Superior temporal gyrus (tissue), 1 donor: ENCODE measurements at regions not wholly inside any gene's neighbourhood (a gene's known extent, or its start where the extent isn't known, plus 50 kb on each side); places are given as distances from the start of the nearest gene placed in this dataset.
"Not testable (repeated sequence)": the region's sequence is repeated elsewhere in the genome, so short reads cannot be mapped to it uniquely, and the experiment has no call there.

Source experiments
- DNase-seq: peaks from one replicate; pipeline ENCODE4 v3.0.0-alpha.2; 2016; ENCODE audit errors: extremely low spot score

DNA sequence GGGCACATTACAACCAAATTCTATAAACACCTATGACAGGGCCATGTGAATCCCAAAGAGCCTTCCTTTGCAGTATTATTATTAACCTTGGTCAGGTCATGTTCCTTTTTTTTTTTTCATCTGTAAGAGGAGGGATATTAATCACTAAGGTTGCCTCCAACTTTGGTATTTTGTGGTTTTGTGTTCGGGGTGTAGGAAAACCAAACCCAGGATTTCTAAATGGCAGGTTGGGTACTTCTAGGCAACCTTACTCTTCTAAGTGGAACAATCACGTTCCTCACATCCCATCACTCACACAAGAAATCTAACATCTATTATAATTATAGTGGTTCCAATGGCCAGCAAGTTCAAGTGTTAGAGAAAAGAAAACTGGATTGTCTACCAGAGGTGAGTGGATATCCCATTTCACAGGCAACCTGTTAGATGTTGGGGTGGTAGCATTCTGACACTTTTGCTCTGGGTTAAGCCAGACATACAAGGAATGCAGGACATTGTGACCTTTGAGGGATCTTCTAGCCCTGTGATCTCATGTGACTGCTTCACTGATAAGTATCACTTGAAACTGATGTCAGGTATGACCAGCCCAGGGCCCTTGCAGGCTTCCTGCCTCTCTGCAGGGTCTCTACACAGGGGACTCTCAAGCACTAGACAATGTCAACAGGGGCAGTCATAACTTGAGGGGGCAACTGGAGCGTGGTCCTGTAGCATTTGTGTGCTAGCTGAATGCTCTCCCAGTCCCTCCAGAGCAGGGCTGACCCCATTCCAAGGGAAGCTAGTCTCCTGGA, 126.2 kb upstream of the VLDLR start:
- DNase-seq: no peak

DNA sequence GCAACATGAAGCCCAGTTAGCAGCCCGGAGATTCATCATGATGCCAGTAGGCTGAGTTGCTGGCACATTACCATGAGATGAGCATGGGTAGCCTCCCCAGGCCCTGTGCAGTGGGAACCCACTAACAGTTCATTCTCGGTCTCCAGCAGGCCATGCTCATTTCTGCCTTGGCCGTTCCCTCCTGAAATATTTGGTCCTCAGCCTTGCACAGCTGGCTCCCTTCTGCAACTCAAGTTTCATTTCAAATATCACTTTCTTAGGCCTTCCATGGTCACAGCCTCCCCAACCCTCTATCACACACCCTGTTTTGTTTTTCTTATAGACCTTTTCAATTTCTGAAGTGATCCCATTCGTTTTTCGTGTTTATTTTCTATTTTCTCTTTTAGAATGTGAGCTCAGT, 125.4 kb upstream of the VLDLR start:
- no peak for DNase-seq

DNA sequence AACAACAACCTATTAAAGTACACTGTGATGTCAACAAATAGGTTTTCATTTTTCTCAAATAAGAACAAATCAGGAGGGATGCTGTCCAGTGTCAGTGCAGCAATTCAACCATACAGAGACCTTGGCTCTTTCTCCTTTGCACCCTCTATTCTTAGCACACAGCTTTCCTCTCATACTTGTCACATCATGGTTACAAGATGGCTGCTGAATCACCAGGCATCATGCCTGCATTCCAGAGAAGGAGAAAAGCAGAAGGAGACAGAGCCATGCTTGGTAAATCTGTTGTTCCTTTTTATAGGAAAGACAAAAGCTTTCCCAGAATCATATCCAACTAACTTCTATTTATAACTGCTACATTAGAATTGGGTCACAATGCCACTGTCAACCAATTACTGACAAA, 124.7 kb upstream of the VLDLR start:
- DNase-seq: no peak

DNA sequence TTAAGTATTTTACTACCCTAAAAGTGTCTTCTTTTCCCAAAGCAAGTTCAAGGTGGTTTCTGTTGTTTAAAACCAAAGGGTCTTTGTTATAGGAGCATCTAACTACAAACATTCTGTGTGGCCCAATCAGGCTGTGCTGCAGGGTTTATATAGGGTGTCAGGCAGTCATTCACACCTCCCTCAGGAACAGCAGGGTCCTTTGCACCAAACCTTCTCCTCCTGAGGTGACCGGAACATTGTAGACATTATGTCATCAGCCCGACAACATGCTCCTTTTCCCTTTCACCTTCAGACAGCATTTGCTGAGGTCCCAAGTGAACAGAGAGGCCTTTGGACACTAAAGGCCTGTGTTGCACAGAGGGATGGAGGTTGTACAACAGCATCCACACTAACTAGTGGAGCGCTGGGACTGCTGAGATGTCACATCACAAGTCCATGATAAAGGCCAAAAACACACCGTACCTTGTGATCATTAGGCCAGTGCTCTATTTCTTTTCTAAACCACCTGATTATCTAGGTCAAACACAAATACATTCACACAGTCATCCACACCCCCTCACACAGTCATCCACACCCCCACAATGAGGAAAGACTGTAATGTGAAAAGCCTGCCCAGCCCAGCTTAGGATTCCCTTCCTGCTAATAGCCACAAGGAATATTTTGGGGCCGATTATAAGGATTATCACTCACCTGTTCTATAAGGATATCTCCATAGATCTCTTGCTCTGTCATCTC, 123.8 kb upstream of the VLDLR start:
- DNase-seq: no peak

DNA sequence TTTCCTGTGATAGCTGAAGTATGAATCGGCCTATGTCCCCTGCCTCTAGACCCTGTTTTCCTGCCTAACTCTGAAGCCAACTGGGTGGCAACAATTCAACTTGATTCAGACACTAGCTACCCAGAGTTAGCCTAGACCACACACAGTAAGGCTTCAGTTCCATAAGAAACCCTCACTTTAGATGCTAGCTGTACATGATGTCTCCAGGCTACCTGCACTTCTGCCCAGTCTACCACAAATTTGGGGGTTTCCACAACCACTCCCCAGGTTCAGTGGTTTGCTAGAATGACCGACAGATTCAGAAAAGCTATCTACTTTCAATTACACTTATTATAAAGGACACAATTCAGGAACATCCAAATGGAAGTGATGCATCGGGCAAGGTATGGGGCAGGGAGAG, 119.4 kb upstream of the VLDLR start:
- no peak for DNase-seq

DNA sequence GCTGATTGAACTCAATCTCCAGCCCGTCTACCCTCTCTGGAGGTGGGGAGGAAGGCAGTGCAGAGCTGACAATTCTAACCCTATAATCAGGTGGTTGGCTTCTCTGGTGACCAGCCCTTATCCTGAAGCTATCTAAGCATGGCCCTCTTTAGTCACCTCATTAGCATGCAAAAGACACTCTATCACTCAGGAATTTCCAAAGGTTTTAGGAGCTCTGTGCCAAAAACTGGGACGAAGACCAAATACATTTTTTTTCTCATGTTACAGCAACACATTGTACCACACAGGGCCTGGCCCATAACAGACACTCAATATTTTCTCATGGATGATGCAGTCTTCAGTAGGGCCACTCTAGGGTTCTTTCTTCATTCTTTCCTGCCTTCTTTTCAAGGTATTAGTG, 118.8 kb upstream of the VLDLR start:
- no peak for DNase-seq

DNA sequence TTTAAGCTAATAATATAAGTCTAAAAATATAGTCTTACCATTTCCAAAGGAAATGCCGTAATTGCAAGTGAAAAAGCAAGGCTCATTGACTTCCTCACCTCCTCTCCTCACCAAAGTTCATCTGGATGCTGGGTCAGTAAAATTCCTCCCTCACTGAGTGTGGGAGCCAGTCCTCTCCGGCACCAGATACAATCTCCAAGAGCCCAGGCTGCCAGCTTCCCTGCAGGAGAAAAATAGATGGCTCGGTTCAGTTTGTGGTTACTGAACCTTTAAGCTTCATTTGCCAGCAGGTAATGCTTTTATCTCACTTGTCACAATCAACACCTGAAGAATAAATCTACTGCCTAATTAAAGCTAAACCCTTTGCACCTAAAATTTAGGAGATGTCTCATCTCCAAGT, 115.3 kb upstream of the VLDLR start:
- DNase-seq: no peak

DNA sequence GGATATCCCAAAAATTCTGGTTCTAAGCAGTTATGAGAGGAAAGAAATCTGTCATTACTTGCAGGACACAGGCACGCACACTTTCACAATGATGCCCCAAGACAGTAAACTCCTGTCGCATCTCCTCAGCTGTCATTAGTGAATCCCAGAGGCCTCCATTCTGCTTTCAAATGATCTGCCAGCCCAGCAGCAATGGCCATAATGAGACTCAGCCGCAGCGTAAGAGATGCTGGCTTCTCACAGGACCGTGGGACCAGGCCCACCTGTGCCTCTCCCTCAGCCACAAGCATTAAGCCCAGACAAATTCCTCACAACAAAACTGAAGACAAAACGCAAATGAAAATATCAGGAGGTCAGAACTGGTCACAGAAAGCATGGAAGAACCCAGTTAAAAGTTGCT, 98.0 kb upstream of the VLDLR start:
- DNase-seq: no peak

DNA sequence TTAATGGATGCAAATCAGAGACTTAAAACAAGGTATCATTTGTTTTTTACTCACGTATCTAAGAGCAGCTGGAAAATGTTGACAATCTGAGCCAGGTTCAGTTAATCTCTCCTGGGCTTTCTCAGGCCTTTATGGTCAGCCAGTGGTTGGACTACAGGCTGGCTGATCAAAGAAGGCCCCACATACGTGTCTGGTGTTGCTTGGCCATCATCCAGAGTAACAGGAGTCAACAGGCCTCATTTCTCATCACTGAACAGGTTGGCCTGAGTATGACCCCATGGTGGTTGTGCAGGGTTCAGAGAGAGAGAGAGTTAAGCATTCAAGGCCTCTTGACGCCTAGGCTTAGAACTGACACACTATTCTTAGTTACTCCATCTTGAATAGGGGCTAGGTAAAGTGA, 97.0 kb upstream of the VLDLR start:
- DNase-seq: no peak

DNA sequence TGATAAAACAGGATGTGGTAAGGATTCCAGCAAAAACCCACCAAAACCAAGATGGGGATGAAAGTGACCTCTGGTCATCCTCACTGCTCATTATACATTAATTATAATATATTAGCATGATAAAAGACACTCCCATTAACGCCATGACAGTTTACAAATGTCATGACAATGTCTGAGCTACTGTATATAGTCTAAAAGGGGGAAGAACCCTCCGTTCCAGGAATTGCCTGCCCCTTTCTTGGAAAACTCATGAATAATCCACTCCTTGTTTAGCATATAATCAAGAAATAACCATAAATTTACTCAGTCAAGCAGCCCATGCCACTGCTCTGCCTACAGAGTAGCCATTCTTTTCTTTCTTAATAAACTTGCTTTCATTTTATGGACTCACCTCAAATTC, 96.4 kb upstream of the VLDLR start:
- no peak for DNase-seq

DNA sequence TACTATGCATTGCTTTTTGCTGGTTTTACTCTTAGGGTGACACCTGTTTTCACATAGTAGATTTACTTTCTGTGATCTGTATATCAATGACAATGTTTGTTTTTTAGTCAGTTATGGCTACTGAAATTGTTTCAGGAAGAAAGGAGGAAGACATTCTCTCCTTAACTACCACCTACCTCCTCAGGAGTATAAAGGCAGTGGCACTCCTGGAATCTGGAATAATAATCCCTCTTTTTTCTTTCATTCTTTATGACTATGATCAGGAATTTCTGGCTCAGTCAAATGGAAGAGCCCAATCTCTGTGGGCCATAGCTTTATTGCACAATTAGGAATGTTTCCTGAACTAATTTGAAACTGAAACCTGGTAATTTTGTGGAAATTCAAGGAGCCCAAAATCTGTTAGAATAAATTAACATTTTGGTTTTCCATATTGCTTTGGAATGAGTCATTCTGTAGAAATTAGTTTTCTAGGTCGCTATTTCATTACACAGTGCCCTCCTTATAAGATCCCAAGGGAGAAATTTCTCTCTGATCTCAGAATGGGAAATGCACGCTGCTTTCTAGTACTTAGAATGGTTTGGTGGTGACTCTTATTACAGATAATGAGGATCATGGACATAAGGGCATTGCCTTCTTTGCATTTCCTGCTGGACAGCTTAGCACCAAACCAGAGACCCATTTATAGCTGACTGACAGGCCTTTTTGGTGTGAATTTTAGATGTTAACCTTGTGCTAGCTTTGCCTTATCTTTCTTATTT, 95.3 kb upstream of the VLDLR start:
- no peak for DNase-seq

DNA sequence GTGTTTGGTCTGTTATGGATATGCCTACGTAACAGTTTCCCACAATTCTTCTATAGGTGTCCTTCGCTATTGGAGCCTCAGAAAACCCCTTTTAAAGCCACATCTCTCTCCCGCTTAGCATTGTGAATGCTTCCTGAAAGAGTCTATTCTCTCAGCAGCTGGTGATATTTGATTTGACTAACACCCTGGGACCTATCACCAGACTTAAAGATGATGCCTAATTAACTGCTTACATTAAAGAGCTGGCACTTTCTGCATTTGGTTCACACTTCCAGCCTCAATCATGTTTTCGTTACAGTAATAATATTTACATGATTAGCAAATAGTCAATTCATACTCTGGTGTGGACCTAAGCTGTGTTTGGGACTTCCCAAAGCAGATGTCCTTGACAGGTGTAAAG, 90.1 kb upstream of the VLDLR start:
- no peak for DNase-seq

DNA sequence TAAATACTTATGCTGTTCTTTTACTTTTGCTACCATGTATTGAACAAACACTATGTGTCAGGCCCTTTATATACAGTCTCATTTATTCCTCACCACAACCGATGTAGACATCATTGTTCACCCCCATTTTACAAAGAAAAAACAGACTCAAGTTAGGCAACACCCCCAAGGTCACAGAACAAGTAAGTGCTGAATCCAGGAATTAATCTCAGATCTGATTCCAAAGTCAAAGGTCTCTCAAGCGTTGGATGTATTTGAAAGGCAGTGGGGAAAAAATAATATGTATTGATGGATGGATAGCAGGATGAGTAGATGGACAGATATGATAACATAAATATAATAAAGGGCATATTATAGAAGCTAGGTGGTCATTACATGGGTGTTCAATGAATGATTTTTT, 85.1 kb upstream of the VLDLR start:
- no peak for DNase-seq

DNA sequence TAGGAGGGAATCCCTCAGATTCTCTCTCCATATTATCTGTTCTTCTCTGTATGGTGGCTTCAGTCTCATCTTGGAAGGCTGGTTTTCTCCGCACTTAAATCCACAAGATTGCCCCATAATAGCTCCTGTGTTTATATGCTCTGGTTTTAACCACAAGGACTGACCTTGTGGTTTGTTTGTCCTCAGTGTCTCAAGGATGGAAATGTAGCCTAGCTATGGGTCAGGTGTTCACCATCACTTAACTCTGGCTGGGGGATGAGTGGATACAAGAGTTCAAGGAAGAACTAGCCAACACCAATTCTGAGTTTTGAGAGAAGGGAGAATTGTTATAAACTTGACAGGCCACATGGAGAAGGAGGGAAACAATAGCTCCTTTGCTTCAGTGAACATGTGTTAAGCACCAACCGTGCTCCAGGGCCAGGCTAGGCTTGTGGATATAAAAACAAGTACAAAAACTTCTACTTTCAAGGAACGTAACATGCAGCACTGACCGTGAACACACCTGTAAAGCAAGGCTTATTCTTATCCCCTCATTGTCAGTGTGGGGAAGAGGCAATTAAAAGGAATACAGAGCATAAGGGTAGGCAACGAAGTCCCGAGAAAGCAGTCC, 75.6 kb upstream of the VLDLR start:
- no peak for DNase-seq

DNA sequence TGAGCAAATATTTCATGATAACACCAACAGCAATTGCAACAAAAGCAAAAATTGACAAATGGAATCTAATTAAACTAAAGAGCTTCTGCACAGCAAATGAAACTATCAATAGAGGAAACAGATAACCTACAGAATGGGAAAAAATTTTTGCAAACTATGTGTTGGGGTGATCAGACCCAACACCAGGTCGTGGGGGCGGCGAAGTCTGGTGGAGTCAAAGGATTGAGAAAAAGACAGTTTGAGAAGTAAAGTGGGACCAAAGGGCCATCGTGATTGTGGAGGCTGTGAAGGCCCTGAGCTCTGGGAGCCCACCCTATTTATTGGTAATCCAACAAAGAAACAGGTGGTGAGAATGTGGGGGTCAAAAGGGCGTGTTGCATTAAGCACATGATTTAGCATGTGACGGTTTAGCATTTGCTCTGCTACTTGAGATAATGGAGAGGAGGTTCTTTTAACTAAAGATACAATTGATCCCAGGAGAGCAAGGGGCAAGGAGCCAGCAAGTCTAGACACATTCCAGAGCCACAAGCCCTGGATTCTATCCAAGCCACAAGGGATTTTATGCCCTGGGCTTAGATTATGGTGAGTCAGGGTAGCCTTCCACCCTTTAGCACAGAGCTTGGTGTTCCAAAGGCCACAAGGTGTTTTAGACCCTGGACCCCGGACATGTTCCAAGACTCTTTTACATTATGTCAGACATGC, 65.5 kb upstream of the VLDLR start:
- not testable (repeated sequence) for DNase-seq

DNA sequence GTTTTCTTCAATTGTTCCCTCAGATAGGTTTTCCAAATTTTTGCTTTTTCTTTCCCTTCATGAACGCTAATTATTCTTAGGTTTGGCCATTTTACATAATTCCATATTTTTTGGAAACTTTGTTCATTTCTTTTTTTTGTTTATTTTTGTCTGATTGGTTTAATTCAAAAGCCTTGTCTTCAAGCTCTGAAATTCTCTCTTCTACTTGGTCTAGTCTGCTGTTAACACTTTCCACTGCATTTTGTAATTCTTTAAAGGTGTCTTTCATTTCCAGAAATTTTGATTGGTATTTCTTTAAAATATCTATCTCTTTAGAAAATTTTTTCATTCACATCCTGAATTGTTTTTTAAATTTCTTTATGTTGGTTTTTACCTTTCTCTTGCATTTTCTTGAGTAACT, 63.9 kb upstream of the VLDLR start:
- no peak for DNase-seq

DNA sequence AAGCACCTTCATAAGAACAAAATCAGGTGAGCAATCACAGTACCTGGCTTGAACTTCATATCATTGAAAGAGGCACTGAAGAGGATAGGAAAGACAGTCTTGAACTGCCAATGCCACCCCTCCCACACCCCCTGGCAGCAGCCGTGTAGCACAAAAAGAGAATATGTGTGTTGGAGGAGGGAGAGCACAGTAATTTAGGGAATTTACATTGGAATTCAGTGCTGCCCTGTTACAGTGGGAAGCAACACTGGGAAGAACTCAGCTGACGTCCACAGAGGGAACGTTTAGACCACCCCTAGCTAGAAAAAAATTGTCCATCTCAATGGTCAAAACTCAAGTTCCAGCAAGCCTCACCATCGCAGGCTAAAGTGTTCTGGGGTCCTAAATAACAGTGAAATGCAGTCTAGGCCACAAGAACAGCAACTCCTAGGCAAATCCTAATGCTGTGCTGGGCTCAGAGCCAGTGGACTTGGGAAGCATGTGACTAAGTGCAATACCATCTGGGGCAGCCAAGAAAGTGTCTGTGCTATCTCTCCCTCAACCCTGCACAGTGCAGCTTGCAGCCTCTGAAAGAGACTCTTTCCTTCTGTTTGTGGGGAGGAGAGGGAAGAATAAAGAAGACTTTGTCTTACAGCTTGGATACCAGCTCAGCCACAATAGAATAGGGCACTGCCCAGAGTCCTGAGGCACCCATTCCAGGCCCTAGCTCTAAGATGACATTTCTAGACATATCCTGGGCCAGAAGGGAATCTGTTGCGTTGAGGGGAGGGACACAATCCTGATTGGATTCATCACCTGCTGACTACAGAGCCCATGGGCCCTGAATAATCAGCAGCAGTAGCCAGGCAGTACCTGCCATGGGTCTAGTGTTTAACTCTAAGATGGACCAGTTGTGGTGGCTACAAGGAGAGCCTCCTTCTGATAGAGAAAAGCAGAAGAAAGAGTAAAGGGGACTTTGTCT, 62.1 kb upstream of the VLDLR start:
- DNase-seq: peak; percentile 73

DNA sequence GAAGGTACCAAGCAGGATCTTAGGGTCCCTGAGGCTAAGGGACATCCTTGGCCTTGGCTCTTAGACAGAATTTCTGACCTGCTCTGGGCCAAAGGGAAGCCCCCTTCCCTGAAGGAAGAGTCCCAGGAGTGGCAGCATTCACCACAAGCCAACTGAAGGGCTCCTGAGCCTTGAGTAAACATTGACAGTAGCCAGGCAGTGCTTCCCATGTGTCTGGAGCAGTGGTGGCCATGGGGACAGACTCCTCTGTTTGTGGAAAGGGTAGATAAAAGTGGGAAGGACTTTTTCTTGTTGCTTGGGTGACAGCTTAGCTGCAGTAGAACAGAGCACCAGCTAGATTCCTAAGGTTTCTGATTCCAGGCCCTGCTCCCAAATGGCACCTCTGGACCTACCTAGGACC, 61.4 kb upstream of the VLDLR start:
- DNase-seq: no peak

DNA sequence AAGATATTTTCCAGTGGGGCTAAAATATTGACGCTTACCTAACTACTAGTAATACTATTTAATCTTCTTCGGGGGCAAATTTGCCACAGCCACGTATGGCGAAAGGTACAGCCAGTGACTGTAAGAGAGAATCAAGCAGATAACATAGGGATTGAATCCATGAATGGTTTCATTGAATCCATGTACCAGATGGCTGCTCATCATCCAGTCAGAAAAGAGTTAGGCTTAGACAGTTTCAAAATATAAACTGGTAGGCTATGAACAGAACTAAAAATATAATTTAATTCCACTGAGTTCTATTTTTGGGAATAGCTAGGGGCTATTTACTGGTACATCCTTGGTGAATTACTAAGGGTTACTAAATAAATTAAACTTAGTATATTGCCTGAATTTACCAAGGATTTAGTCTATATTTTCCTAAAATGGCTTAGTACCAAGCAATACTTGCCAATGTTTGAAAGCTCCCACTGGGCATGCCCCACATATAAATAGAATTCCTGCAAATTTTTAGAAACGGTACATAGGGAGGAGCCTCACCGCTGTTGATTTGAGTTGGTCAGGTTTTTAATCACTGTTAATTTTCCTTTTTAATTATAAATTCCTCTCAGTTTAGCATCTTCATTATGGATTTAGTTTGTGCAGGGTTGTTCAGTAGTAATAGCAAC, 55.8 kb upstream of the VLDLR start:
- no peak for DNase-seq

DNA sequence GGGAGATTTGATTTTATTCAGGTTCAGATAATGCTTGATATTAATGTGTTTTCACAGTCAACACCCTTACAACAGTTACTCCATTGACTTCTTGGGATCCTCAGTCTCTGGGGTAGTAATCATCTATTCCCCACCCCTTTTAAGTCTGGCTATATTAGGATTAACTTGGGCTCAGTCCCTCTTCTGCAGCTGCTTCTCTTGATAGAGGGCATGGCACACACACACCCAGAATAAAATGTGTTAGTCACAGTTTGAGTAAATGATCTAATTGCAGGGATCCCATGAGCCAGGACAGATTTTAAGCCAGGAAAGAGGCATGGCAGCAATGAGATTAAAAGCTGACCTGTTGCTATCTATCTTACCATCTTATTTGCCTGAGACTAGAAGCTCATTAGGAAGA, 53.7 kb upstream of the VLDLR start:
- no peak for DNase-seq
